ACHN (cell line): ENCODE measurements at regions not wholly inside any gene's neighbourhood (a gene's known extent, or its start where the extent isn't known, plus 50 kb on each side); places are given as distances from the start of the nearest gene placed in this dataset.

Source experiments
- DNase-seq: peaks from one replicate; pipeline ENCODE4 v3.0.0-alpha.2; 2015
- in situ Hi-C: cut with HindIII; loops from 2 replicates; pipeline ENCODE4 v1.10.0; 2017; ENCODE audit warnings: low sequenced_read_pairs, low pct_ligation_motif_present, low pct_unique_long_range_greater_than_20kb

DNA sequence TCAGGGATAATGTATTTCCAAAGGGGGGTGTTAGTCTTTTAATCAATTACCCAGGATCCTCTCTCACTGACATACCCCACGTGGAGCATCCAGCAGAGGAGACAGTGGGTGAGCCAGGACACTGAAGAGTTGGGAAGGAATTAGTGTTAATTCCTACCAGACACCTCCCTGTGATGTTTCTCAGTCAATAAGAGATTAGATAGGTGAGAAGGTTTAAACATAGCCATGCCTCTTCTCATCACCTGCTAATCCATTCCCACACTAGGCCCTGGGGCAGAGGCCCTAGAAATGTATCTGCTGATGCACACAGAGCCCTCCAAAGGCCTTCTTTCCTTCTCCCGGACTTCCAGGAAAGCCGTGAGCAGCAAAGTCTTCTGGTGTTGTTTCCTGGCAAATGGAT lies 363.6 kb upstream of the LARGE1 start:
- in situ Hi-C loops, result no loop called here
- DNase-seq, result no peak

DNA sequence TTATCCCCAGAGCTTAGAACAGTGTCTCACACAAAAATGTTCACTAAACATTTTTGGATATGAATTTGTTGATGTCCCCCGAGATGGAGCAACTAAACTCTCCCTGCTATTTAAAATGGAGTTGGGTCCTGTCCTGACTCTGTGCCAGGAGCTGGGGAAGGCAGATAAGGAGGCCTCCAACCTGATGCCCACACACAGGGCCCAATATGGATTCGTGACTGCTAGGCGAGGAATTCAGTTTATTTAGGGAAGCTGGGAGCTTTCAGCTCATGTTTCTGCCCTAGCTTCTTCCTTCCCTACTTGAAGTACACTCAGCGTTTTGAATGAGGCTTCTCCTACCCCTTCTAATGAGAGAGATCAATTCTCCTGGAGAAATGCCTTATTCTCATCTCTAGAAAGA lies 373.0 kb upstream of the LARGE1 start:
- DNase-seq, result no peak
- in situ Hi-C loops, result no loop called here

DNA sequence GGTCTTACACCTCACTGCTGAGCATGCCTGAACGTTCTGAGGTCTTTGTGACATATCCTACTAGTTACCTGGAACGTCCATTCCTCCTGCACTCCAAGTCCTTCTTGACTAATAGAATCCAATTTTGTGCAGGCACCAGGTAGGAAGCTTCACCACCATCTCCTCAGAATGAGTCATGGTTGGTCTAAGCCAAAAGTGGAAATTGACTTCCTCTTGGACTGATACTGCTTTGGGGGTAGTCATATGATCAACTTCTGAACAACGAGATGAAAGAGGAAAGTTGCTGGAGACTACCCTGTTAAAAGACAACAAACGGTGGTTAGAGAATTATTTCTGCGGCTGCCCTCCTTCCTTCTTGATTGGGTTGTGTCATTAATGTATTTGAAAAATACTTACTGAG lies 374.2 kb upstream of the LARGE1 start:
- in situ Hi-C loops, result no loop called here

DNA sequence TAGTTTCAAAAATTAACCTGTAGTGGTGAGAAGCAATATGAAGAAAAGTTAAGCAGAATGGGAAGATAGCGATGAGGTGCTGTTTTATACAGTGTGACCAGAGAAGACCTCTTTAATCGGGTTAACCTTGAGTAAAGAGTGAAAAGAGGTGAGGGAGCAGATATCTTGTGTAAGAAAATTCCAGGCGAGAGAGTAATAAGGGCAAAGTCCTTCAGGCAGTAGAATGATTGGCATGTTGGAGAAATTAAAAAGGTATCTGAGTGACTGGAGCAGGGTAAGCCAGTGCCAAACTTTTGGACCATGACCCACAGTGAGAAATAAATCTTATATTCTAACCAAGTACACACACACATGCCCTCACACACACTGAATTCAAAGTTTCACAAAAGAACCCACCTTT lies 374.7 kb upstream of the LARGE1 start:
- DNase-seq, result no peak
- in situ Hi-C loops, result no loop called here

More for the DNA sequence above, 374.2 kb upstream of the LARGE1 start:
- DNase-seq, result no peak

DNA sequence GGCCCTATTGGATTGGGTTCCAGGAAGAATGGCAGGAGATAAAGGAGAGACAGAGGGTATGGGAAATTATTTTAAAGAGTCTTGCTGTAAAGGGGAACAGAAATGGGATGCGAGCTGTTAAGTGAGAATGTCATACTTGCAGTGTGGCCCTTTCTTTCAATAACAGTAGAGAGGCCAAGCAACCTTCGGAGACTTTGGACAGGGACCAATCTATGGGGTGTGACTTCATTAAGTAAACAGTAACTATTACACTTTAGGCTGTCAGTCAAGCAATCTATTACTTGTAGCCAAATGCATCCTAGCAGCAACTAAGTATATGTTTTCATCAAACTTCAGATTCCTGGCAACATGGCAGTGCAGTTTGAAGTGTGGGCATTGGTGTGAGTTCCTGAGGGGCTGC lies 376.2 kb upstream of the LARGE1 start:
- in situ Hi-C loops, result no loop called here
- no peak for DNase-seq

DNA sequence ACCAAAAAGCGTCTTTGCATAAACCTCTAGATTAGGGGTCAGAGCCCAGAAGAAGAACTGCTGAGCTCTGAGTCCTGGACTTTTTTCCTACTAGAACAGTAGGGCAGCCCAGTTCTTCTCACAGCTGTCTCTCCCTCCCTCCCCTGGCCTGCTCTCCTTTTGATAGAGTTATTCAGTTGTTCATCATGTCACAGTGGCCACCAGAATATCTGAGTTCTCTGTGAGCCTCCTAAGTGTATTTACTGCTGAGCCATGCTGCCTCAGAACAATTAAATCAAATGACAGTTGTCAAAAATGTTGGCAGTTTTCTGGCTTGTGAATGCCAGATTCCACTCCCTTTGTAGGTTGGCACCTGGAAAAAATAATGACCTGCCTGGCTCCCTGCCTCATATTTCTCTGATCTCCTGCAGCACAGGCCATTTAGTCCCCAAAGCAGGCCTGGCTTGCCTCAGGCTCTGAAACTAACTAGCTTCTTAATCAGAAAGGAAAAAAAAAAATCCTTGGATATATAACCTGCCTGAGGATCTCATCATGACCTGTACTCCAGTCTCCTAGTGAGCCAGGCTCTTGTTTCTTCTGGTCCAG lies 377.4 kb upstream of the LARGE1 start:
- no peak for DNase-seq
- in situ Hi-C loops, result no loop called here

DNA sequence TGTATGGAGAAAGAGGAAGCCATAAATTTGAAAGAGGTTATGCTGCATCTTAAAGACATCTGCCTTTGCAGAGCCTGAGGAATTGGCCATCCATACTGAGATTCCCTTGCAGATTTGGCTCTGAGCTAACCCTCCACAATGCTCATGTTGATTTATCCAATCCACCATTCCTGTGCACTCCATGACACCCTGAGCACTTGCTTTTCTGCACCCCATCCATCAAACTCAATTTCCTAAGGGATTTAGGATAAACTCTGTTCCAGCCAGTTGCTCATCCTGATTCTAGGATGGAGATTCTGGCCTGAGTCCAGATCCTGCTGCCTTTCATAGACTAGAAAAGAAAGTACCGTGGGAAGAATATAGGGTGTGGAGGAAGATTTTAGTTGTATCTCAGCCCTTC lies 379.2 kb upstream of the LARGE1 start:
- no peak for DNase-seq
- in situ Hi-C loops, result no loop called here

DNA sequence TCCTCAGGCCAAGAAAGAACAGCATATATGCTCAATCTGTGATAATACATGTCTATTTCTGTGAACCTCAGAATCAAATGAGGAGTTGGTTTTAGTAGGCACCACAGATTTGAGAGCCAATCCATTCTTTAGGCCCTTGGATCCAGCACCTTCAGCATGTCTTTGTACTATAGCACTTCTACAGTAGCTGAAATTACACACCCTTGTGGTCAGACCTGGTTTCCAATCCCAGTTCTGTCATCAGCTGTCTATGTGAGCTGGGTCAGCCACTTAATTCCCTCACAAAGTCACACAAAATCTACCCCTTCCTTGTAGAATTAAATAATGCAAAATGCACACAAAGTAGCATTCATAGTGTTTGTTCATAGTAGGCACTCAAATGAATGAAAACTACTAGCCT lies 381.3 kb upstream of the LARGE1 start:
- in situ Hi-C loops, result no loop called here
- DNase-seq, result no peak

DNA sequence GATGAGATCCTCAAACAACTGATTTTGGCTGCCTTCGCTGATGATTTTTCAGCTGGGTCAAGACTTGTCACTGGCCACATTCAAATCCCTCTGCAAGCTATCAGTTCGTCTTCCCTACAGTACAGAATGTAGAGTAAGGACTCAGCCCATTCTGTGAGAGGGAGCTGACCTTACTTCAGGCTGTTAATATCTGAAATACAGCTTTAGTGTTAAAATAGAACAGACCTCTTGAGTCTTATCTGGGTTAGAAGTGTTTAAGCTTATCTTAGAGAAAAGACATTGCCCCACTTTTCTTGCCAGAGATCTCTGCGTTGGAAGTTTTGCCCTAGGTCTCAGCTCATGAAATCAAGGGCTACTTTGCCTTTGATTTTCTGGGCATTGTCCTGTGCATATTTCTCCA lies 383.4 kb upstream of the LARGE1 start:
- DNase-seq, result no peak
- in situ Hi-C loops, result no loop called here

DNA sequence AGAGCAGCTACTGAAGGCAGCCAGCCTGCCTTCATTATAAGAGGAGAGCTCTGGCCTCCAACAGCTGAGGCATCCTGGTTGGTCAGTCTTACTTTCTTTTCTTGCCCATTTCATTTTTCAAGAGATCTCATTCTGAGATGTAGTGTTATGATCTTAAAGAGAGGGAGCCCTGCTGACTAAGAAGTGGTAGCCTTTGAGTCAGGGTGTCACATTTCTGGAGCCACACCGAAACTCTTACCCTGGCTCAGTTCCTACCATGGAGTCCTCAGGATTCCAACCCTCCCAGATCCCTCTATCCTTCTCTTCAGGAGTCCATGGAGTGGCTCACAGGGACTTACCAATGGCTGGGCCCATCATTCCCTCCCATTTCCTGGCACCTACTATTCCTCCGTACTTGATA lies 386.1 kb upstream of the LARGE1 start:
- DNase-seq, result no peak
- in situ Hi-C loops, result no loop called here

DNA sequence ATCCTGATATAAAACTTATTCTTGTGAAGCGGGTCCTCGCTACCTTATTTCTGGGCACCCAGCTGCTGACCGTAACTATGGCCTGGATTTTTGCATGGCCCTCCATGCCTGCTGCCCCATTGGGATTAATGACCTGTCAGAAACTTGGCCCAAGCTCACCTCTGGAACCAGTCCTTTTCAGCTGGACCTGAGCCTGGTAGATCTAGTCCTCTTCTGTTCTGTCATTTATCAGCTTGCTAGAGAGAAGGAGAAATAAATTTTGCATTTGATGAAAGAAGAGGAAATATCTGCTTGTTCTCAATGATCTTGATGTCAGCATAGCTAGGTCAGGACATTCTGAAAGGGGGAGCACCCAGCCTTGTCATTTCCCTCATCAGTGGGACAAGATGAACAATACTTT lies 387.8 kb upstream of the LARGE1 start:
- no peak for DNase-seq
- in situ Hi-C loops, result no loop called here

DNA sequence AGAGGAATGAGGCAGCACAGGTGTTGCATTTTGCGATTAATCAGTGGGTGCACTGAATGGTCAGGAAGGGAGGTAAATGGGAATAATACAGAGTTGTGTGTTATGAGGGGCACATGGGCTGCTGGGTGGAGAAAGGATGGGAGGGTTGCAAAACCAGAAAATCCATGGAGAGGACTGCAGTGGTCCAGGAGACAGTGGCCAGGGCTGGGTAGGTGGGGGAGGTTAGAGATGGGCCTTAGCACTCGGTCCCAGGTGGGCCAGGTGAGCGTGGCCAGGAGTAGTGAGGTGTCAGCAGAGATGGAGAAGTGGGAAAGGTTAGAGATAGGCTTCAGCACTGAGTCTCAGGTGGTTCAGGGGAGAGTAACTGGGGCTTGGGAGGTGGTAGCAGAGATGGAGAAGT lies 399.1 kb upstream of the LARGE1 start:
- in situ Hi-C loops, result no loop called here
- no peak for DNase-seq

DNA sequence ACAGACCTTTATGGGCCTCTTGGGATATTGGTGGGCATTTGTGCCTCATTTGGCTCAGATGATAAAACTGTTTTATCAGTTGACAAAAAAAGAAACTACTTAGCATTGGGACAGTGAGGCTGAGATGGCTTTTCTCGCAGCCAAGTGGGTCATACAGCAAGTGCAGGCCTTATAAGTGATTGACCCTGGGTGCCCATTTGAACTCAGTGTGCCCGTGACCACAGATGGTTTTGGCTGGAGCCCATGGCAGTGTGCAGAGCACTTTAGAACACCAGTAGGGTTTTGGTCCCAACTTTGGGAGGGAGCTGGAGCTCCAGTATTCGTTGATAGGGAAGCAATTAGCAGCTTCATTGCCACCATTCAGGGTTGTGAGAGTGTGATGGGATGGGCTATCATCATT lies 404.5 kb upstream of the LARGE1 start:
- DNase-seq, result no peak
- in situ Hi-C loops, result no loop called here

DNA sequence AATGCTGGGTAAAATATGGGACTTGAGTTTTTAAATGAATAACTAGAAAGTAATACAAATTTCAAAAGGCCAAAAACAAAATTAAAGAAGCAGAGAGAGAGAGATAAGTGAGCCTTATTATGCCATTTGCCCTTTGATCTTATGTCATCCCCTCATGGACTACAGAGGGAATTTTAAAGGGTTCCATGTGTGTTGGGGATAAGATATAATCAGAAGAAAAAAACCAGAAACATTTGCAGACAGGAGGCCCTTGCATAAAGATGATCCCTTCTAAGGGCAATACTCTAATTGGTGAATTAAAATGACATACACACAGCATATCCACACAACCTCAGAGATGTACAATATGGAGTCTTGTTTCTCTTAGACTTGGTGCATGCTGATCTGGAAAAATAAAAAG lies 406.6 kb upstream of the LARGE1 start:
- in situ Hi-C loops, result no loop called here
- DNase-seq, result no peak

DNA sequence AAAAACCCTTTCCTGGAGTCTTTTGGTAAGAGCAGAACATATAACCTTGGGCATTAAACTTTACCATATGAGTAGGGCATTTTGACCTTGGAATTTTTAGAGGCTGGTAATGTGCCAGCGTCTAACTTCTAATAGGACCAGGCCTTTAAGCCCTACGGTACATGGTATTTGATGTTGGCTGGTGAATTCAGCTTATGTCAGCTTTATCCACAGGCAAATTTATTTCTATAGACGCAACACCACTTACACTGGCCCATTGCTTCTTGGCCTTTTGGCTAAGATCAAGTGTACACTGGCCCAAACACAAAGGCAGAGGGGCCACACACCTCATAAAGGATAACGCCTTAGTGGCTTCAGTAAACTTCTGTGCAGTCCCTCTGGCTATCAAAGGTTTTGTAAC lies 410.2 kb upstream of the LARGE1 start:
- DNase-seq, result no peak
- in situ Hi-C loops, result no loop called here

DNA sequence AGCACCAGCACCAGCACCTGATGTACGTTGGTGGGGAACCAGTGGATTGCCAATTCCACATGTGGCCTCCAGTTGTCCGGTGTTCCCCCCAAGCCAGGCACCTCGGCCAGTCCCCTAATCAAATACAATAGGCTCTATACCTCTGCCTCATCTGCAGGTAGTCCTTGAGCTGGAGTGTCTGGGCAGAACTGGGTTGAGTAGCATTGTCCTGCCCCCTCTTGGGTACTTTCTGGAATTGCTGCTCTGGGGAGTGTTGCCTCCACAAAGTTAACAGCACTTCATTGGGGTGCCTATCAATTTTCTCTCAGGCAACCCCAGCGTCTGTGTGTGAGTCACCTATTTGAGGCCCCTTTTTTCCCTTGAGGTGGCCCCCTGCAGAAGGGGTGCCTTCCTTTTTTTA lies 413.0 kb upstream of the LARGE1 start:
- no peak for DNase-seq
- in situ Hi-C loops, result no loop called here

DNA sequence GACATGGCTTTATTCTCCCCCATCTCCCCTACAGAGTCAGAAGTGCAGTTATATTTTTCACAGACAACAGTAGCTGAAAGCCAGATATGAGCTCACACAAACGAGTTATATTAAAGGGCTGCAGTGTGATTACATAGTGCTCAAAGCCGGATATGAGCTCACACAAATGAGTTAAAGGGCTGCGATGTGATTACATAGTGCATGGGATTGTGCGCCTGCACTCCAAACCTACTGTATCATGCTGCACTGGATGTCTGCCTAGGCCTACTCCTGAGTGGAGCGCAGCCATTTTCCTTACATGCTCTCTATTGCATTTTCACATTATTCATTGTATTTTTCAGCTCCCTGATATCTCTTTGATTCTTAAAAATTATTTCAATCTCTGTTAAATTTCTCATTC lies 414.6 kb upstream of the LARGE1 start:
- in situ Hi-C loops, result no loop called here
- no peak for DNase-seq

DNA sequence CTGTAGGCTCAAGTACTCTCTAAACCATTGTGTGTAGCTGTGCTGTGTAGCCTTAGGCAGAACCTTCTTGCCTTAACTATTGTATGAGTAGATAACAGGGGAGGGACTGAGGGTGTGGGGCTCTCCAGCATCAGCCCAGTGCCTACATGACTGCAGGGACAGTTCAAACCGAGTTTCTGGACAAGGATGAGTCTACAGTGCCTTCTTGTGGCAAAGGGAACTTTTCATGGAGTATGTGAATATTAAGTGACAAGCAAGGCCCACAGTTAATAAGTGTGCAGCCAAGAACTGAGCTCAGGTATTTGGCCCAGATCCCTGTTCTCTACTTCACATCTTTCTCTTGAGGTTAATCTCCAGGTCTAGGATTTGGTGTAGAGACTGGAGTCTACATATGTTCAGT lies 424.4 kb upstream of the LARGE1 start:
- DNase-seq, result no peak
- in situ Hi-C loops, result no loop called here

DNA sequence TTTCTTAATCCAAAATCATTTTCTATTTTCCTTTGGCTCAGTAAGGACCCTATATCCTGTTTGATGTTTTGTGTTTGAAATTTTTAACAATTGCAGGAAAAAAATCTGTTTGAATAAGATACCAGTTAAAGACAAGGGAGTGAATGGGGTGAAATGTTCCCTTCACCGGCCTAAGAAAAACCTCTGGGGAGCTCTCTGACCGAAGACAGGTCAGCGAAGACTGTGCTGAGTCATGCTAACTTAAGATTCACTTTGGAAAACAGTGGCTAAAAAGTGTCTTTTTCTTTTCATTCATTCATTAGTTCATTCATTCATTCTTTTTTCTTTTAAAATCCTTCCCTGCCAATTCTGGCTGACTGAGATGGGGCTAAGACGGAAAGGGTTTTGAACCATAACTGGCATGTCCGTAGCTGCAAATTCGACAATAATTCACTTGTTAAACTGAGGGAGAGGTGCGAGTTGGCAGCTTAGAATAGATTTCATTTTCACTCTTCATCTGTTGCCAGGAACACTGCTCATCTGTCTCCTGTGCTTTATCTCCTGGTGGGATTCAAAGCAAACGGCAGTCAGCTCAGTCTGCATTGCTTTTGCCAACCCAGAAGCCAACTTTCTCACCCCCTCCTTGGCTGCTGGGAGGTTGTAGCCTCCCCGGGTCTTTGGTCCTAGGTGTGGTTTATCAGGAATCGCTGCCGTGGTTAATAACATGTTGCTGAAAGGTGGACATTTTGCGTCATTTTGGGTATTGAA lies 434.0 kb upstream of the LARGE1 start:
- in situ Hi-C loops, result no loop called here

DNA sequence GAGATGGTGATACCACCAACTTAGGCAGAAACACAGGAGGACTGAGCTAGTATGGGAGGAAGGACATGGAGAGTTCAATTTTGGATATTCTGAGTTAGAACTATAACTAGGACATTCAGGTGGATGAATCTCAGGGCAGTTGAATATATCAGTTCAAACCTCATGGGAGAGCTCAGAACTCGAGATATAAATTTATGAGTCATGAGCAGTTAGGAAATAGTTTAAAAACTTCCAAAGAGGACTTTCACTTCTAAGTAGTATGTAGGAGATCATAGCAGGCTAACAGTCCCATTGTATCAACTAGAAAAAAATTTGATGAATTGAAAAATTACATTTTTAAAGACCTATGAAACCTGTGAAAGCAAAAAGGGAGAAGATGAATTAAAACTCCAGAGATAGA lies 436.2 kb upstream of the LARGE1 start:
- DNase-seq, result no peak
- in situ Hi-C loops, result no loop called here

More for the DNA sequence above, 434.0 kb upstream of the LARGE1 start:
- no peak for DNase-seq

DNA sequence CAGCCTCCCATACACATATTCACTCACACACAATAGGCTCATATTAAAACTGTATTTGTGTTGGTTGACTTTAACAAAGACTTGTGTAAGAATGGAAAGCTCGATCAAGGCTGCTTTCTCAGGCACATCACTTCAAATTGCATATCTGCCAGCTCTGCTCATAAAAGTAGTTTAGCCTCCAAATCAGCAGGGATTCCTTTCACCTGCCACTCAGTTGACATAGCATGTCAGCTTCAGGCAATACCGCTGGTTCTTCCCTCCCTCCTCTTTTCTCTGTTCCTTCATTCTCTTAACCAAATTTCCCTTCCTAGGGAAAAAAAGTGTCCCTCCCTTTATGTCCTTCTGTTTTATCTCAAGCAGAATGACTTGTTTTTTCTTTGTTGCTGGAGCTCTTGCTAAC lies 450.4 kb upstream of the LARGE1 start:
- DNase-seq, result no peak
- in situ Hi-C loops, result no loop called here
